ENCODE measurements at regions not wholly inside any gene's neighbourhood (a gene's known extent, or its start where the extent isn't known, plus 50 kb on each side); places are given as distances from the start of the nearest gene placed in this dataset.
"Not testable (repeated sequence)": the region's sequence is repeated elsewhere in the genome, so short reads cannot be mapped to it uniquely, and the experiment has no call there.

- no peak for DNase-seq (ENCODE audit: low read depth)
Measured at GRCh38 chr1:198970916-198971315, 332.1 kb downstream of the PTPRC start.

GRCh38 chr1:198977909-198978308 lies 339.1 kb downstream of the PTPRC start:
- DNase-seq (ENCODE audit: low read depth), result no peak

- DNase-seq (ENCODE audit: low read depth), result no peak
Measured at GRCh38 chr1:198978523-198978922, 339.7 kb downstream of the PTPRC start.

GRCh38 chr1:198986036-198986435 lies 347.2 kb downstream of the PTPRC start:
- no peak for DNase-seq (ENCODE audit: low read depth)

- no peak for DNase-seq (ENCODE audit: low read depth)
Measured at GRCh38 chr1:198986442-198986841, 347.6 kb downstream of the PTPRC start.

- DNase-seq (ENCODE audit: low read depth), result no peak
Measured at GRCh38 chr1:199002661-199003060, 363.8 kb downstream of the PTPRC start.

- no peak for DNase-seq (ENCODE audit: low read depth)
Measured at GRCh38 chr1:199007423-199007822, 368.6 kb downstream of the PTPRC start.

GRCh38 chr1:199009447-199009846 lies 370.6 kb downstream of the PTPRC start:
- DNase-seq (ENCODE audit: low read depth), result no peak

- no peak for DNase-seq (ENCODE audit: low read depth)
Measured at GRCh38 chr1:199010492-199010891, 371.7 kb downstream of the PTPRC start.

GRCh38 chr1:199010933-199011332 lies 372.1 kb downstream of the PTPRC start:
- DNase-seq (ENCODE audit: low read depth), result no peak

- DNase-seq (ENCODE audit: low read depth), result no peak
Measured at GRCh38 chr1:199015799-199016198, 377.0 kb downstream of the PTPRC start.

- DNase-seq (ENCODE audit: low read depth), result no peak
Measured at GRCh38 chr1:199018471-199019135, 379.8 kb downstream of the PTPRC start.

GRCh38 chr1:199020051-199020450 lies 381.2 kb downstream of the PTPRC start:
- no peak for DNase-seq (ENCODE audit: low read depth)

- no peak for DNase-seq (ENCODE audit: low read depth)
Measured at GRCh38 chr1:199020904-199021303, 382.1 kb downstream of the PTPRC start.

- no peak for DNase-seq (ENCODE audit: low read depth)
Measured at GRCh38 chr1:199029401-199029800, 390.6 kb downstream of the PTPRC start.

- no peak for DNase-seq (ENCODE audit: low read depth)
Measured at GRCh38 chr1:199029855-199030254, 391.0 kb downstream of the PTPRC start.

GRCh38 chr1:199030541-199030940 lies 391.7 kb downstream of the PTPRC start:
- not testable (repeated sequence) for DNase-seq (ENCODE audit: low read depth)

- DNase-seq (ENCODE audit: low read depth), result not testable (repeated sequence)
Measured at GRCh38 chr1:199031170-199031569, 392.3 kb downstream of the PTPRC start.

- DNase-seq (ENCODE audit: low read depth), result not testable (repeated sequence)
Measured at GRCh38 chr1:199032479-199032878, 393.6 kb downstream of the PTPRC start.

- no peak for DNase-seq (ENCODE audit: low read depth)
Measured at GRCh38 chr1:199033661-199034060, 394.8 kb downstream of the PTPRC start.

GRCh38 chr1:199038156-199038555 lies 399.3 kb downstream of the PTPRC start:
- no peak for DNase-seq (ENCODE audit: low read depth)

GRCh38 chr1:199040076-199040905 lies 401.5 kb downstream of the PTPRC start:
- no peak for DNase-seq (ENCODE audit: low read depth)

- no peak for DNase-seq (ENCODE audit: low read depth)
Measured at GRCh38 chr1:199041173-199041914, 402.5 kb downstream of the PTPRC start.
